Omental fat pad (tissue), 3 donors: ENCODE measurements at regions not wholly inside any gene's neighbourhood (a gene's known extent, or its start where the extent isn't known, plus 50 kb on each side); places are given as distances from the start of the nearest gene placed in this dataset.

Experiments used
- ATAC-seq: fragments of 150-250 bp; one replicate; pipeline ENCODE4 v1.9.1; 2016; ENCODE audit warnings: mild to moderate bottlenecking, moderate library complexity; ENCODE audit not compliant: low FRiP score
- DNase-seq: peaks from one replicate; pipeline ENCODE4 v3.0.0-alpha.2; 2019; ENCODE audit warnings: low spot score
- TF ChIP-seq, protein P1 (sequence below), 3 donors: fragments of 450-650 bp; IDR thresholded peaks; one replicate each; pipeline ENCODE4 v1.5.1; 2016 to 2017; ENCODE audit warnings: antibody characterized with exemption in 3 of 3, mild to moderate bottlenecking in 3 of 3, moderate library complexity in 2 of 3

DNA sequence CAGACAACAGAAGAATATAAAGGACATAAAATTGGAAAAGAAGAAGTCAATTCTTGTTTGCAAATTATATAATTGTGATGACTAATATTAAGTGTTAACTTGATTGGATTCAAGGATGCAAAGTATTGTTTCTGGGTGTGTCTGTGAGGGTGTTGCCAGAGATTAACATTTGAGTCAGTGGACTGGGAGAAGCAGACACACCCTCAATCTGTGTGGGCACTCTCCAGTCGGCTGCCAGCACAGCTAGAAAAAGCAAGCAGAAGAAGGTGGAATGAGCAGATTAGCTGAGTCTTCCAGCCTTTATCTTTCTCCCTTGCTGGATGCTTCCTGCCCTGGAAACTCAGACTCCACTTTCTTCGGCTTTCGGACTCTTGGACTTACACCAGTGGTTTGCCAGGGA is 51.7 kb downstream of the UBE2NL start:
- TF ChIP-seq, protein P1, sequence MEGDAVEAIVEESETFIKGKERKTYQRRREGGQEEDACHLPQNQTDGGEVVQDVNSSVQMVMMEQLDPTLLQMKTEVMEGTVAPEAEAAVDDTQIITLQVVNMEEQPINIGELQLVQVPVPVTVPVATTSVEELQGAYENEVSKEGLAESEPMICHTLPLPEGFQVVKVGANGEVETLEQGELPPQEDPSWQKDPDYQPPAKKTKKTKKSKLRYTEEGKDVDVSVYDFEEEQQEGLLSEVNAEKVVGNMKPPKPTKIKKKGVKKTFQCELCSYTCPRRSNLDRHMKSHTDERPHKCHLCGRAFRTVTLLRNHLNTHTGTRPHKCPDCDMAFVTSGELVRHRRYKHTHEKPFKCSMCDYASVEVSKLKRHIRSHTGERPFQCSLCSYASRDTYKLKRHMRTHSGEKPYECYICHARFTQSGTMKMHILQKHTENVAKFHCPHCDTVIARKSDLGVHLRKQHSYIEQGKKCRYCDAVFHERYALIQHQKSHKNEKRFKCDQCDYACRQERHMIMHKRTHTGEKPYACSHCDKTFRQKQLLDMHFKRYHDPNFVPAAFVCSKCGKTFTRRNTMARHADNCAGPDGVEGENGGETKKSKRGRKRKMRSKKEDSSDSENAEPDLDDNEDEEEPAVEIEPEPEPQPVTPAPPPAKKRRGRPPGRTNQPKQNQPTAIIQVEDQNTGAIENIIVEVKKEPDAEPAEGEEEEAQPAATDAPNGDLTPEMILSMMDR (IDR thresholded peaks at IDR 0.05) = no peak
- no peak for DNase-seq
- no peak for ATAC-seq

DNA sequence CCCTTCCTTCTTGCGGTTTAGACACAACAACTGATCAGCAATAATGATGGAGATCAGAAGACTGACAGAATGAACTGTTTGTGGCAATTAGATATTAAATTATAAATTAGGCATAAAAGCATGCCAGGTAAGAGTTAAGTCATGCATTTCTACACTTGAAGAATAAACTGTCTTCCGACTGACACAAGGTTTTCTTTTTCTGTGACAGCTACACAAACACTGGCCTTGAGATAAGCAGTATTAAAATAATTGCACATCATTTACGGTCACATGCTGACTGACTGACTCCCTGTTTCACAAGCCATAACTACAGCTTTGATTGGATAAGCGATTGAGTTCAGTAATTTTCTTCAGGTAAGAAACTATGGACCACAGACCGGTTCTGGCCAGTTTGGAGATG is 56.2 kb downstream of the UBE2NL start:
- DNase-seq (no peak), ATAC-seq (no peak)
- TF ChIP-seq, protein P1 (IDR thresholded peaks at IDR 0.05) = no peak

DNA sequence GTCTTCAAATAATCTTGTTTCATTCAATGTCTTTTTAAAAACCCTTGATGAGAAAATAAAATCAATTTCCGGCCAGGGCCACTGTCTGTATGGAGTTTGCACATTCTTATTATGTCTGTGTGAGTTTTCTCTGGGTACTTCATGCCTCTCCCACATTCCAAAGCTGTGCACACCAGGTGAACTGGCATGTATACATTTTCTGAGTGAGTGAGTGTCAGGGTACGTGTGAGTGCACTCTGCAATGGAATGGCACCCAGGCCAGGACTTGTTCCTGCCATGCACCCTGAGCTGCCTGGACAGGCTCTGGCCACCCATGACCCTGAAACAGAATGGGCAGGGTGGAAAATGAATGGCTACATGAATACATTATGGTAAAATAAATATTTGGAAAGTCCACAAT is 61.3 kb downstream of the UBE2NL start:
- TF ChIP-seq, protein P1 (IDR thresholded peaks at IDR 0.05) = no peak
- ATAC-seq = no peak
- no peak for DNase-seq

DNA sequence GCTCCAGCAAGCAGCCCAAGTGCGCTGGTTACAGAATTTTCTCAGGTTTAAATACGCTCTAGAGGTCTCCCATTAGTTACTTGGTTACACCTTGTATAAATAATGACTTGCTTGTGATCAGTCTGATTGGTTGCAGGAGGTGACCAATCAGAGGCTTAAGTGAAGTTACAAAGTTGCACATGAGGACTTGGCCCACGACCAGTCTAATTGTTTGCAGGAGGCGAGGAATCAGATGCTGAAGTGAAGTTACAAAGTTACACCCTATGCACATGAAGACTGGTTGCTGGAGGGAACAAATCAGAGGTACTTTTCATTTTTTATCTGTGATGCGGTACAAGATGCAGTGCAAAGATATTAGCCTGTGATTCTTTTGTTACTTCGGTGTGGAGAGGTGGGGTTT is 80.7 kb downstream of the UBE2NL start:
- DNase-seq (no peak), ATAC-seq (no peak)
- TF ChIP-seq, protein P1 (IDR thresholded peaks at IDR 0.05) = no peak

DNA sequence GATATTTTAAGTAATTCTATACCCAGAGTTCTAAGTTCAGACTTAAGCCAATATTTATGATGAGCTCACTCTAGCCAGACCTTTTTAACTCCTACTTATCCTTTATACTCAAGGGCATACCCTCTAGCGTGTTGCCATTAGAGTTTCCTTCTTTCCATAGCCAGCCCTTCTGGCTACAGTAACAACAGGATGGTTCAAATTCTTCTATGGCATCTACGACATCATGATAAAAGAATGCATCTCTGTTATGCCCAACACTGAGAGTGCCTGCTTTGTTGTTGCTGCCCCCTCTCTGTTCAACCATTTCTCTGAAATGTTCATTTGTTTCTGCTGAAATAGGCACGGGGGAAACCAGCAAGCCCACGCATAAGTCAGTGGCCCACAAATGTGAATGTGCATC is 104.5 kb downstream of the UBE2NL start:
- ATAC-seq (no peak), DNase-seq (no peak)
- TF ChIP-seq, protein P1 (IDR thresholded peaks at IDR 0.05) = no peak

DNA sequence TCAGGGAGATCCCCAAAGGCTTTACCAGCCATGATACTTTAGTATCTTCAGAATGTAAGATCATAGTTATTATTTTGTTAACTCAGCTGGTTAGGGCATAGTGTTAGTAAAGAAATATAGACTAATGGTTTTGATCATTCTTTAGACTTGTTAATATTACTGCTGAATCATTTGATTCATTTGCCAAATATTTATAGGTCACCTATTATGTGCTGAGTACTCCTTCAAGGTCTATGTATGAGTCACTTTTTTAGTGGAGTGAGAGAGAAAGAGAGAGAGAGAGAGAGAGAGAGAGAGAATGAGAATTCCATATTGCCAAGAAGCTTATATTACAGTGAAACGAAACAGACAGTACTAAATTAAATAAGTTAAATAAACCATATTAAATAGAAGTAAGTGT is 110.3 kb downstream of the UBE2NL start:
- ATAC-seq (no peak), DNase-seq (no peak)
- TF ChIP-seq, protein P1 (IDR thresholded peaks at IDR 0.05) = no peak

DNA sequence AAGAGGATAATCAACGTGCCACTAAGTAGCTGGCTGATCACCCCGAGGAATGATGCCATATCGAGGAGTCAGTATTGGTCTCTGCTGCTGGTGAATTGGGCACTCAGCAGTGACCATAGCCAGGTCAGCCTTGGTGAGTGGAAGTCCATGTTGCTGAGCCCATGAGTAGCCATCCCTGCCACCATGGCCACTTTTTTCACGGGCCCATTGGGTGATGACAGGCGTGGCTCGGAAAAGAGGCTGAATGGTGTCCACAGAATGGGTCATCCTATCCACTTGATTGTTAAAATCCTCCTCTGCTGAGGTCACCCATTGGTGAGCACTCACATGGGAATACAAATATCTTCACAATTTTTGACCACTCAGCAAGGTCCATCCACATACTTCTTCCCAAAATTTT is 114.4 kb downstream of the UBE2NL start:
- ATAC-seq (no peak), DNase-seq (no peak)
- TF ChIP-seq, protein P1 (IDR thresholded peaks at IDR 0.05) = no peak
